ENCODE measurements at regions not wholly inside any gene's neighbourhood (a gene's known extent, or its start where the extent isn't known, plus 50 kb on each side); places are given as distances from the start of the nearest gene placed in this dataset.

DNA sequence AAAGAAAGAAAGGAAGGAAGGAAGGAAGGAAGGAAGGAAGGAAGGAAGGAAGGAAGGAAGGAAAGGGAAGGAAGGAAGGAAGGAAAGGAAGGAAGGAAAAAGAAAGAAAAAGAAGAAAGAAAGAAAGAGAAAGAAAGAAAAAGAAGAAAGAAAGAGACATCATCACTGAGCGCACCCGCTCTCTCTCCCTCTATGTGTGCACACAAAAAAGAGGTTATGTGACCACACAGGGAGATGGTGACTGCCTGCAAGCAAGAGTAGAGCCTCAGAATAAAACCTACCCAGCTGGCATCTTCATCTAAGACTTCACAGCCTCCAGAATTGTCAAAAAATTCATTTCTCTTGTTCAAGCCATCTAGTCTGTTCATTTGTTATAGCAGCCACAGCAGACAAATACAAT lies 1307.4 kb upstream of the ACVR2A start:
- H3K27ac Mint-ChIP-seq: no peak overlapping the region
- no peaks in the 10 kb centered on the region for H3K27me3 Mint-ChIP-seq
- no peak overlapping the region for H3K4me3 Mint-ChIP-seq
- no peaks in the 10 kb centered on the region for H3K4me1 Mint-ChIP-seq
- no peaks in the 10 kb centered on the region for H3K36me3 Mint-ChIP-seq
- peaks cover 8% of the 10 kb centered on the region for H3K9me3 Mint-ChIP-seq

GRCh38 chr2:146532509-146533147 lies 1312.2 kb upstream of the ACVR2A start:
- no peak overlapping the region for H3K27ac Mint-ChIP-seq
- H3K36me3 Mint-ChIP-seq: no peaks in the 10 kb centered on the region
- no peak overlapping the region for H3K4me3 Mint-ChIP-seq
- no peaks in the 10 kb centered on the region for H3K27me3 Mint-ChIP-seq
- peaks cover under 1% of the 10 kb centered on the region for H3K9me3 Mint-ChIP-seq
- no peaks in the 10 kb centered on the region for H3K4me1 Mint-ChIP-seq

DNA sequence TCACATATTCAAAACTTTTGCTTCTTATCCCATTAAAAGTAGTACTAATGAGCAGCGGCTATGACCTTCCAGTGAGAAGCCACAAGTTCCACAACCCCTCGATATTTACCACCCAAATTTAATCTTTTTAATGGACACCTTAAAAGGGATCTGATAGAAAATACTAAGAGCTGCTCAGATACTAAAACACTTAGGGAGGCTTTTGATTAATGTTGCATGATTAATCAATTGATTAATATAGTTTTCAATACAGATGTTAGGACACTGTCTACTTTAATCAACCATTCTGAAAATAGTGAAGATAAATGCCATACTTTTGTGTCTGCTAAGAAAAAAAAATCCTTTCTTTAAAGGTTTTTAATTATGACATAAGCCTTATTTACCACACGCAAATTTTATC lies 1312.8 kb upstream of the ACVR2A start:
- no peaks in the 10 kb centered on the region for H3K9me3 Mint-ChIP-seq
- H3K27me3 Mint-ChIP-seq: no peaks in the 10 kb centered on the region
- H3K27ac Mint-ChIP-seq: no peak overlapping the region
- no peaks in the 10 kb centered on the region for H3K4me1 Mint-ChIP-seq
- no peaks in the 10 kb centered on the region for H3K36me3 Mint-ChIP-seq
- H3K4me3 Mint-ChIP-seq: no peak overlapping the region

DNA sequence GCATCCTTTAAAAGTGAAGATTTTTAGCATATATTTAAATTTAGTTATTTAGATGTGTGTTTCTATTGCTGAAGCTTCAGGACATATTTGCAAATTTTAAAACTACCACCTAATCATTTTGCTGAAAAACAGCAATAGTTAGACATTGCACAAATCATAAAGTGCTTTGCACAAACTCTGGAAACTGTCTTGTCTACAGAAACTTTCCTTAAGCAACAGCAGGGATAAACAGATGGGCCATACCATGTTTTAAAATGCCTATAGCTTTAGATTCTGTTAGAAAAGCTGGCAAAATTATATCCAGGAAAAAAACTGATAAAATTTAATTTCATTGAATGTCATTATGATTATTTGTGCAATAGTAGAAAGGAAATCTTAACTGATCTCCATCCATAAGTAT lies 1313.9 kb upstream of the ACVR2A start:
- Mint-ChIP-seq H3K9me3 (no peaks in the 10 kb centered on the region), H3K36me3 (no peaks in the 10 kb centered on the region), H3K27ac (no peak overlapping the region), H3K27me3 (no peaks in the 10 kb centered on the region), H3K4me1 (no peaks in the 10 kb centered on the region), H3K4me3 (no peak overlapping the region)

- Mint-ChIP-seq H3K4me1 (no peaks in the 10 kb centered on the region), H3K36me3 (no peaks in the 10 kb centered on the region), H3K4me3 (no peak overlapping the region), H3K9me3 (no peaks in the 10 kb centered on the region), H3K27me3 (no peaks in the 10 kb centered on the region), H3K27ac (no peak overlapping the region)
Measured at GRCh38 chr2:146527166-146527565, 1317.7 kb upstream of the ACVR2A start.

- no peak overlapping the region for H3K4me3 Mint-ChIP-seq
Measured at GRCh38 chr2:146523196-146523595, 1321.6 kb upstream of the ACVR2A start.

DNA sequence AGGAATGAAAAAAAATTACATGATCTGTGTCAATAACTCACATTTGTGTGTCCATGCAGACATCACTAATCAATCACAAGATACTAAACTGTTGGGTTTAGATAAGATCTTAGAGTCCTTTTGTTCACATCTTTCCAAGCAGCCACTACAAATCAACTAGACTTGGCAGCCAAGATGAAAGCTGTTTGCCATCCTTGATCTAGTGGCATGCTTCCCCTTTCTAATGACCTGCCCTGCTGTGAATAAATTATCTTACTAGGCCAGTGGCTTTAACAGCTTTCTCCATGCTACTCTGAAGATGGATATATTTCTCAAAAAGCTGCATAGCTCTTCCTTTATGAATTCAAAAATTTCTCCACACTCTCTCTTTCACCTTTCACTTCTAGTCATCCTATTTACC lies 1338.0 kb upstream of the ACVR2A start:
- H3K36me3 Mint-ChIP-seq: no peaks in the 10 kb centered on the region
- no peak overlapping the region for H3K4me3 Mint-ChIP-seq
- H3K27ac Mint-ChIP-seq: no peak overlapping the region
- peaks cover 5% of the 10 kb centered on the region for H3K9me3 Mint-ChIP-seq
- no peaks in the 10 kb centered on the region for H3K4me1 Mint-ChIP-seq
- no peaks in the 10 kb centered on the region for H3K27me3 Mint-ChIP-seq

More at GRCh38 chr2:146523196-146523595, 1321.6 kb upstream of the ACVR2A start:
- Mint-ChIP-seq H3K4me1 (no peaks in the 10 kb centered on the region), H3K27ac (no peak overlapping the region), H3K9me3 (no peaks in the 10 kb centered on the region), H3K36me3 (no peaks in the 10 kb centered on the region), H3K27me3 (no peaks in the 10 kb centered on the region)

GRCh38 chr2:146503366-146503765 lies 1341.5 kb upstream of the ACVR2A start:
- no peaks in the 10 kb centered on the region for H3K27me3 Mint-ChIP-seq
- no peaks in the 10 kb centered on the region for H3K4me1 Mint-ChIP-seq
- H3K4me3 Mint-ChIP-seq: no peak overlapping the region
- no peaks in the 10 kb centered on the region for H3K36me3 Mint-ChIP-seq
- H3K27ac Mint-ChIP-seq: no peak overlapping the region
- peaks cover 5% of the 10 kb centered on the region for H3K9me3 Mint-ChIP-seq

GRCh38 chr2:146496248-146496647 lies 1348.6 kb upstream of the ACVR2A start:
- no peaks in the 10 kb centered on the region for H3K36me3 Mint-ChIP-seq
- H3K9me3 Mint-ChIP-seq: no peaks in the 10 kb centered on the region
- H3K27ac Mint-ChIP-seq: no peak overlapping the region
- no peaks in the 10 kb centered on the region for H3K27me3 Mint-ChIP-seq
- no peak overlapping the region for H3K4me3 Mint-ChIP-seq
- no peaks in the 10 kb centered on the region for H3K4me1 Mint-ChIP-seq

DNA sequence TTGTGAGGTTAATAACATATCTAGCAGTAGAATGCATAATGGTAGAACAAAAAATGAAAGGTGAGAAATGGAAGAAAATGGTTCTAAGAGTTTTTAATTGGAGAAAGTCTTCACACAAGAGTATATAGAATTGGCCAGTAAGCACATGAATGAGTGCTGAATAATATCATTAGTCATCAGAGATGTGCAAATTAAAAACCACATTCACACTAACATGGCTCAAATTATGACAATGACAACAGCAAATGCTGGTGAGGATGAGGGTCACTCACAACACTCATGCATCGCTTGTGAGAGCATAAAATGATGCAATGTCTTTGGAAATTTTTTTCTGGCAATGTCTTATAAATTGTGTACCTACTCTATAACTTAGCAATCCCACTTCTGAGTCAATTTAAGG lies 1355.4 kb upstream of the ACVR2A start:
- peaks cover 4% of the 10 kb centered on the region for H3K9me3 Mint-ChIP-seq

DNA sequence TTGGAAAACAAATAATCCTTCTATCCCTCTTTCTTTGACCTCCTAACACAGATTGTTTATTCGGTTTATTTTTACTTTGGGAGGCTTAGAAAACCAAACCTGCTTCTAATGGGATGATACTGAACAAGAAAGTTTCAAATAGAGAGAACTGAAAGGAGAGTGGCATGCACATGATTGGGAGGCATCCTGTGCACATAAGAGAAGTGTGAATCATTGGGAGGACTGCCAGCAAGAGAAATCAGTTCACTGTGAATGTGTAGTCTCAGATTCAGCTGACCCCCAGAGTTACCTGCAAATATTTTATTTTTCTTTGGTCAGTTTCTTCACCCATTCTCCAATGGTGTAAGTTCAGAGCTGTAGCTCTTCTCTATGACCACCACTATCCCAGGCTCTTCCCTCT lies 1363.2 kb upstream of the ACVR2A start:
- Mint-ChIP-seq H3K27ac (no peak overlapping the region), H3K9me3 (no peaks in the 10 kb centered on the region), H3K36me3 (no peaks in the 10 kb centered on the region), H3K4me1 (no peaks in the 10 kb centered on the region), H3K4me3 (no peak overlapping the region), H3K27me3 (no peaks in the 10 kb centered on the region)

More for the DNA sequence above, 1355.4 kb upstream of the ACVR2A start:
- H3K27me3 Mint-ChIP-seq: no peaks in the 10 kb centered on the region
- no peaks in the 10 kb centered on the region for H3K4me1 Mint-ChIP-seq
- no peak overlapping the region for H3K4me3 Mint-ChIP-seq
- no peaks in the 10 kb centered on the region for H3K36me3 Mint-ChIP-seq
- H3K27ac Mint-ChIP-seq: no peak overlapping the region

DNA sequence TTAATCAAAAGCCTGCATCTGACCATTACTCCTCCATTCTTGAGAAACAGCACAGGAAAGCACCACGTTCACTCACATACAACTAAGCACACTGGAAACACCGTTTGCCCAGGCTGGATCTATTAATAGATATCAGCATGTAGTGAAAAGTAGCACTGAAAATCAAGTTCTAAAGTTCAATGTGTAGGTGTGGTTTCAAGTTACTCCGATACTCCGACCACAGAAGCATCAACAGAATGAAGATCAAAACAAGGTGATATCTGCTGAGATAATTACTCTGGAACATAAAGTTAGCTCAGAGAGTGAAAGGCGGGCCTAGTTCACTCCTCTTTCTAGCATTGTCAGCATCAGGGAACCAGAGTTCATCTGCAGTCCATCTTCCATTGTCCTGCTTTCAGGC lies 1367.4 kb upstream of the ACVR2A start:
- no peak overlapping the region for H3K4me3 Mint-ChIP-seq
- no peaks in the 10 kb centered on the region for H3K36me3 Mint-ChIP-seq
- no peaks in the 10 kb centered on the region for H3K4me1 Mint-ChIP-seq
- H3K9me3 Mint-ChIP-seq: no peaks in the 10 kb centered on the region
- no peak overlapping the region for H3K27ac Mint-ChIP-seq
- H3K27me3 Mint-ChIP-seq: no peaks in the 10 kb centered on the region

- Mint-ChIP-seq H3K27ac (no peak overlapping the region), H3K9me3 (no peaks in the 10 kb centered on the region), H3K36me3 (no peaks in the 10 kb centered on the region), H3K4me3 (no peak overlapping the region), H3K27me3 (no peaks in the 10 kb centered on the region), H3K4me1 (no peaks in the 10 kb centered on the region)
Measured at GRCh38 chr2:146468578-146468977, 1376.3 kb upstream of the ACVR2A start.

DNA sequence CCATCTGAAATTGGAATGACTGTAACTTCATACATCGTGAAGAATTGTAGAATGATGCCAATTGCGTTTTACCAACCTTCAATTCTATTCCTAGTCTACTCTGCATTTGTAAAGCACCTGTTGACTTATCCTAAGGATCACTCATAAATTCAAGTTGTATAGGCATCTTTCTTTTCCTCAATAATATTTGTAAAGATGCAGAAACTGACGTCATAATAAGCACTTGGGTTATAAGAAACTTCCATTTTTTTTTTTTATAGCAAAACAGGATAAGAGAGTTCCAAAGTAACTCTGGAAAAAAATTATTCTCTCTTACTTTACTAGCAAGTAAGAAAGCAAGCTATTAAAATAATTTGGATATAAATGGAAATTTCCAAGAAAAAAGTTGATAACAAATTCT lies 1377.4 kb upstream of the ACVR2A start:
- H3K4me3 Mint-ChIP-seq: no peak overlapping the region
- H3K9me3 Mint-ChIP-seq: peaks cover 4% of the 10 kb centered on the region
- H3K4me1 Mint-ChIP-seq: no peaks in the 10 kb centered on the region
- H3K36me3 Mint-ChIP-seq: no peaks in the 10 kb centered on the region
- H3K27me3 Mint-ChIP-seq: no peaks in the 10 kb centered on the region
- no peak overlapping the region for H3K27ac Mint-ChIP-seq

- no peaks in the 10 kb centered on the region for H3K27me3 Mint-ChIP-seq
- no peak overlapping the region for H3K27ac Mint-ChIP-seq
- no peaks in the 10 kb centered on the region for H3K36me3 Mint-ChIP-seq
- H3K4me3 Mint-ChIP-seq: no peak overlapping the region
- H3K9me3 Mint-ChIP-seq: peaks cover 14% of the 10 kb centered on the region
- no peaks in the 10 kb centered on the region for H3K4me1 Mint-ChIP-seq
Measured at GRCh38 chr2:146465460-146465859, 1379.4 kb upstream of the ACVR2A start.

DNA sequence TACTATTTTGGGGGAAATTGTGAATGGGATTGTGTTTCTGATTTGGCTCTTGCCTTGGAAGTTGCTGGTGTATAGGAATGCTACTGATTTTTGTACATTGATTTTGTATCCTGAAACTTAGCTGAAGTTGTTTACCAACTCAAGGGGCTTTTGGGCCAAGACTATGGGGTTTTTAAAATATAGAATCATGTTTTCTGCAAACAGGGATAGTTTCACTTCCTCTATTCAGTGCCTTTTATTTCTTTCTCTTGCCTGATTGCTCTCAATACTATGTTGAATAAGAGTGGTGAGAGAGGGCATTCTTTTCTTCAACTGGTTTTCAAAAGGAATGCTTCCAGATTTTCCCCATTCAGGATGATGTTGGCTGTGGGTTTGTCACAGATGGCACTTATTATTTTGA lies 1383.8 kb upstream of the ACVR2A start:
- H3K9me3 Mint-ChIP-seq: peaks cover 17% of the 10 kb centered on the region
- H3K4me1 Mint-ChIP-seq: no peaks in the 10 kb centered on the region
- no peaks in the 10 kb centered on the region for H3K27me3 Mint-ChIP-seq
- no peak overlapping the region for H3K27ac Mint-ChIP-seq
- H3K36me3 Mint-ChIP-seq: no peaks in the 10 kb centered on the region
- no peak overlapping the region for H3K4me3 Mint-ChIP-seq

GRCh38 chr2:146458585-146458984 lies 1386.2 kb upstream of the ACVR2A start:
- Mint-ChIP-seq H3K27me3 (no peaks in the 10 kb centered on the region), H3K4me3 (no peak overlapping the region), H3K9me3 (peaks cover 17% of the 10 kb centered on the region), H3K4me1 (no peaks in the 10 kb centered on the region), H3K27ac (no peak overlapping the region), H3K36me3 (no peaks in the 10 kb centered on the region)

All from activated naive CD4-positive, alpha-beta T cell treated with anti-CD3 and anti-CD28 coated beads, Interleukin-2, amount 50 U/mL, for 24 hours (primary cell).